Neuronal stem cell (in vitro differentiated cells): ENCODE measurements at regions not wholly inside any gene's neighbourhood (a gene's known extent, or its start where the extent isn't known, plus 50 kb on each side); places are given as distances from the start of the nearest gene placed in this dataset.

Source experiments
- DNase-seq: peaks from one replicate; pipeline ENCODE4 v3.0.0-alpha.2; 2013; ENCODE audit warnings: low spot score
- H2AFZ ChIP-seq: one replicate; pipeline ENCODE4 v1.6.1; 2013; ENCODE audit warnings: mild to moderate bottlenecking, low read length, inconsistent platforms
- H2AK5ac ChIP-seq: 2 replicates; pipeline ENCODE4 v1.6.1; 2013; ENCODE audit warnings: low read depth, mild to moderate bottlenecking, inconsistent platforms, low read length, moderate library complexity, mixed read lengths
- H2BK120ac ChIP-seq: 2 replicates; pipeline ENCODE4 v1.6.1; 2013; ENCODE audit warnings: low read depth, mild to moderate bottlenecking, inconsistent platforms, low read length, moderate library complexity, mixed read lengths
- H2BK12ac ChIP-seq: one replicate; pipeline ENCODE4 v1.6.1; 2013; ENCODE audit warnings: low read length, inconsistent platforms
- H2BK15ac ChIP-seq: 2 replicates; pipeline ENCODE4 v1.6.1; 2013; ENCODE audit warnings: mild to moderate bottlenecking, low read length, inconsistent platforms, mixed read lengths
- H2BK5ac ChIP-seq: one replicate; pipeline ENCODE4 v1.6.1; 2013; ENCODE audit warnings: inconsistent platforms, mild to moderate bottlenecking, low read length, moderate library complexity
- H3K14ac ChIP-seq: one replicate; pipeline ENCODE4 v1.6.1; 2013; ENCODE audit warnings: low read length, inconsistent platforms
- H3K18ac ChIP-seq: 2 replicates; pipeline ENCODE4 v1.6.1; 2013; ENCODE audit warnings: low read length, inconsistent platforms
- H3K23ac ChIP-seq: 2 replicates; pipeline ENCODE4 v1.6.1; 2013; ENCODE audit warnings: low read depth, mild to moderate bottlenecking, mixed read lengths, low read length, inconsistent platforms; ENCODE audit not compliant: poor library complexity
- H3K27ac ChIP-seq: replicated peaks from 3 replicates; pipeline ENCODE4 v1.5.1; 2013; ENCODE audit warnings: low read length, inconsistent platforms
- H3K27me3 ChIP-seq, 3 experiments: 2 replicates each; pipeline ENCODE4 v1.6.1; 2013; ENCODE audit warnings: low read length in 3 of 3, mild to moderate bottlenecking in 2 of 3, inconsistent platforms in 1 of 3, low read depth in 1 of 3, mixed read lengths in 1 of 3, moderate library complexity in 1 of 3; ENCODE audit not compliant: control insufficient read depth in 3 of 3, insufficient read depth in 3 of 3
- H3K36me3 ChIP-seq, 2 donors: replicated peaks in 1 of 2; 2 replicates each; pipeline ENCODE4 v1.6.1; 2013; ENCODE audit warnings: low read length in 2 of 2; ENCODE audit not compliant: control insufficient read depth in 2 of 2, insufficient read depth in 2 of 2
- H3K4ac ChIP-seq: 2 replicates; pipeline ENCODE4 v1.6.1; 2013; ENCODE audit warnings: inconsistent platforms, mild to moderate bottlenecking, low read length, moderate library complexity
- H3K4me1 ChIP-seq, 2 donors: 1 replicate in 1 of 2; 2 replicates in 1 of 2; pipeline ENCODE4 v1.6.1; 2013; ENCODE audit warnings: low read length in 2 of 2, low read depth in 1 of 2; ENCODE audit not compliant: control insufficient read depth in 2 of 2, insufficient read depth in 1 of 2
- H3K4me2 ChIP-seq: one replicate; pipeline ENCODE4 v1.6.1; 2013; ENCODE audit warnings: mild to moderate bottlenecking, low read length, inconsistent platforms; ENCODE audit not compliant: insufficient read depth, poor library complexity, severe bottlenecking
- H3K4me3 ChIP-seq, 2 donors: 2 replicates each; pipeline ENCODE4 v1.5.1; 2013; ENCODE audit warnings: low read length in 2 of 2, mild to moderate bottlenecking in 2 of 2, inconsistent platforms in 1 of 2, moderate library complexity in 1 of 2
- H3K79me1 ChIP-seq: one replicate; pipeline ENCODE4 v1.6.1; 2013; ENCODE audit warnings: low read depth, mild to moderate bottlenecking, inconsistent platforms, low read length, moderate library complexity
- H3K9ac ChIP-seq: one replicate; pipeline ENCODE4 v1.6.1; 2013; ENCODE audit warnings: mild to moderate bottlenecking, low read depth, low read length, inconsistent platforms; ENCODE audit not compliant: poor library complexity
- H3K9me3 ChIP-seq, 2 donors: replicated peaks in 1 of 2; 2 replicates each; pipeline versions ENCODE3 to v1.6.1; 2013; ENCODE audit warnings: low read length in 2 of 2, mild to moderate bottlenecking in 2 of 2, inconsistent platforms in 1 of 2, low read depth in 1 of 2, mixed read lengths in 1 of 2, moderate library complexity in 1 of 2; ENCODE audit not compliant: control insufficient read depth in 2 of 2, insufficient read depth in 1 of 2
- H4K8ac ChIP-seq: one replicate; pipeline ENCODE4 v1.6.1; 2013; ENCODE audit warnings: low read depth, mild to moderate bottlenecking, inconsistent platforms, low read length, moderate library complexity
- H4K91ac ChIP-seq: one replicate; pipeline ENCODE4 v1.6.1; 2013; ENCODE audit warnings: low read length, low read depth, mild to moderate bottlenecking, inconsistent platforms; ENCODE audit not compliant: poor library complexity
- WGBS, 2 donors: extraction: QIAGEN DNeasy Blood & Tissue Kit; methylation state at CpG; one replicate each; pipeline ENCODE4 v1.1.7; 2013; ENCODE audit warnings: missing lambda C conversion rate in 2 of 2, mixed read lengths in 1 of 2; ENCODE audit not compliant: insufficient read length in 2 of 2, insufficient replicate concordance in 1 of 2; ENCODE audit errors: extremely low coverage in 2 of 2; 5-methylcytosine and 5-hydroxymethylcytosine counted together

- no CpG with 5 or more reads among the region's 3 CpGs for WGBS, 2 donors
- H4K8ac ChIP-seq, result no peak overlapping the region
Observed at GRCh38 chr5:105773241-105773640, 1897.5 kb downstream of the EFNA5 start.

GRCh38 chr5:105767267-105767666, 1903.5 kb downstream of the EFNA5 start:
- H3K36me3 ChIP-seq, result no peaks in the 10 kb centered on the region
- H2BK120ac ChIP-seq, result no peak overlapping the region
- no peak overlapping the region for H3K4me2 ChIP-seq
- H4K8ac ChIP-seq, result no peak overlapping the region
- H2AFZ ChIP-seq, result no peak overlapping the region
- no peak overlapping the region for H2BK15ac ChIP-seq
- no peak overlapping the region for H3K14ac ChIP-seq
- no peak overlapping the region for H3K18ac ChIP-seq
- H3K27ac ChIP-seq, result no peak overlapping the region
- no peak overlapping the region for H3K23ac ChIP-seq
- H3K4ac ChIP-seq, result no peak overlapping the region
- no peak overlapping the region for H2BK12ac ChIP-seq
- no CpG with 5 or more reads among the region's 2 CpGs for WGBS, 2 donors
- peaks cover 0 to 2% of the 10 kb centered on the region in 2 donors for H3K9me3 ChIP-seq
- no peak overlapping the region for H2AK5ac ChIP-seq
- H4K91ac ChIP-seq, result no peak overlapping the region
- no peaks in the 10 kb centered on the region for H3K27me3 ChIP-seq
- H2BK5ac ChIP-seq, result no peak overlapping the region
- no peak overlapping the region for H3K9ac ChIP-seq
- no peak for DNase-seq
- no peak overlapping the region for H3K4me3 ChIP-seq
- H3K79me1 ChIP-seq, result no peaks in the 10 kb centered on the region
- no peaks in the 10 kb centered on the region for H3K4me1 ChIP-seq

More at GRCh38 chr5:105773241-105773640, 1897.5 kb downstream of the EFNA5 start:
- Histone ChIP-seq H3K14ac (no peak overlapping the region), H3K18ac (no peak overlapping the region), H3K9ac (no peak overlapping the region), H2AFZ (no peak overlapping the region), H3K36me3 (no peaks in the 10 kb centered on the region), H3K9me3 (no peaks in the 10 kb centered on the region), H2BK12ac (no peak overlapping the region), H3K4me2 (no peak overlapping the region), H2BK120ac (no peak overlapping the region), H2AK5ac (no peak overlapping the region), H2BK15ac (no peak overlapping the region), H3K27me3 (no peaks in the 10 kb centered on the region), H3K4ac (no peak overlapping the region), H3K23ac (no peak overlapping the region), H3K27ac (no peak overlapping the region), H4K91ac (no peak overlapping the region), H3K79me1 (no peaks in the 10 kb centered on the region), H3K4me3 (no peak overlapping the region), H2BK5ac (no peak overlapping the region), H3K4me1 (no peaks in the 10 kb centered on the region)
- DNase-seq, result no peak

DNA sequence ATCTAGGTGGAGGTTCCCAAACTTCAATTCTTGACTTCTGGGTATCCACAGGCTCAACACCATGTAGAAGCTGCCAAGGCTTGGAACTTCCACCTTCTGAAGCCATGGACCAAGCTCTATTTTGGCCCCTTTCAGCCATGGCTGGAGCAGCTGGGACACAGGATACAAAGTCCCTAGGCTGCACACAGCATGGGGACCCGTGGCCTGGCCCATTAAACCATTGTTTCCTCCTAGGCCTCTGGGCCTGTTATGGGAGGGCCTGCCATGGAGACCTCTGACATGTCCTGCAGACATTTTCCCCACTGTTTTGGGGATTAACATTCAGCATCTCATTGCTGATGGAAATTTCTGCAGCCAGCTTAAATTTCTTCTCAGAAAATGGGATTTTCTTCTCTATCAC, 1908.0 kb downstream of the EFNA5 start:
- H3K18ac ChIP-seq, result no peak overlapping the region
- H2BK5ac ChIP-seq, result no peak overlapping the region
- no peak overlapping the region for H3K9ac ChIP-seq
- no peak overlapping the region for H3K27ac ChIP-seq
- H2AFZ ChIP-seq, result no peak overlapping the region
- no peak overlapping the region for H4K91ac ChIP-seq
- H3K4me3 ChIP-seq, result no peak overlapping the region
- no peak overlapping the region for H2BK120ac ChIP-seq
- H3K79me1 ChIP-seq, result no peaks in the 10 kb centered on the region
- no peak overlapping the region for H3K23ac ChIP-seq
- H2AK5ac ChIP-seq, result no peak overlapping the region
- H3K14ac ChIP-seq, result no peak overlapping the region
- no peak overlapping the region for H3K4ac ChIP-seq
- DNase-seq, result no peak
- H3K4me1 ChIP-seq, result no peaks in the 10 kb centered on the region
- WGBS, 2 donors, result no CpG with 5 or more reads among the region's 1 CpG
- H3K27me3 ChIP-seq, result no peaks in the 10 kb centered on the region
- peaks cover 5% of the 10 kb centered on the region in 2 donors for H3K9me3 ChIP-seq
- H4K8ac ChIP-seq, result no peak overlapping the region
- H3K4me2 ChIP-seq, result no peak overlapping the region
- H3K36me3 ChIP-seq, result peaks cover 0 to 3% of the 10 kb centered on the region in 2 donors
- H2BK15ac ChIP-seq, result no peak overlapping the region
- H2BK12ac ChIP-seq, result no peak overlapping the region

DNA sequence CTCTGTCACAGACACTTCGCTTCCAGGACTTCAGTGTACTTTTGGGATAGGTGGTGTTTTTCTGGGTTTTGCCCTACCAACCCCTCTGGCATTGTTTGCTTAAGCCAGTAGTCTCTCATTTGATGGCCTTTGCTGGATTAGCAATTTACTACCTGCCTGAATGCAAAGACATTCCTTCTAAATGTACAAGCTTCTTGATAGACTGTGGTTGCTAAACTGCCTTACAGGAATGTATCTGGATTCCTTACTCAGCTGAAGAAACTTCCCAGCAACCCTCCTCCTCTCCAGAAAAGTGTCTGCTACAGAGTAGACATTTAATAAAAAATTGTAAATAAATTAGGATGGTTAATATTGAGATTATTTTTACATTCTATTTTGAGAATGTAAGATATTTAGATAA, 1916.7 kb downstream of the EFNA5 start:
- no peak overlapping the region for H3K18ac ChIP-seq
- H3K36me3 ChIP-seq, result no peaks in the 10 kb centered on the region
- no peak overlapping the region for H2AK5ac ChIP-seq
- H2AFZ ChIP-seq, result no peak overlapping the region
- H2BK12ac ChIP-seq, result no peak overlapping the region
- peaks cover 0 to 2% of the 10 kb centered on the region in 2 donors for H3K4me1 ChIP-seq
- H3K9ac ChIP-seq, result no peak overlapping the region
- H4K8ac ChIP-seq, result no peak overlapping the region
- H3K4me3 ChIP-seq, result no peak overlapping the region
- no peak overlapping the region for H4K91ac ChIP-seq
- H3K23ac ChIP-seq, result no peak overlapping the region
- no peak overlapping the region for H3K27ac ChIP-seq
- no peak overlapping the region for H3K4ac ChIP-seq
- WGBS, 2 donors, result no CpG with 5 or more reads among the region's 1 CpG
- H2BK5ac ChIP-seq, result no peak overlapping the region
- DNase-seq, result no peak
- H3K9me3 ChIP-seq, result peaks cover 0 to 5% of the 10 kb centered on the region in 2 donors
- peaks cover 2% of the 10 kb centered on the region for H3K79me1 ChIP-seq
- no peak overlapping the region for H2BK15ac ChIP-seq
- H3K14ac ChIP-seq, result no peak overlapping the region
- no peak overlapping the region for H3K4me2 ChIP-seq
- no peaks in the 10 kb centered on the region for H3K27me3 ChIP-seq
- H2BK120ac ChIP-seq, result no peak overlapping the region
